ENCODE measurements at regions not wholly inside any gene's neighbourhood (a gene's known extent, or its start where the extent isn't known, plus 50 kb on each side); places are given as distances from the start of the nearest gene placed in this dataset.

- H3K27ac ChIP-seq (ENCODE audit: low read depth, low read length, poor library complexity, severe bottlenecking): no peak overlapping the region
- H3K9me3 ChIP-seq (ENCODE audit: low read depth, low read length, poor library complexity, severe bottlenecking): no peaks in the 10 kb centered on the region
- TF ChIP-seq EZH2 (IDR thresholded peaks at IDR 0.05; ENCODE audit: borderline replicate concordance, low read depth, low read length, poor library complexity, severe bottlenecking): no peak
- TF ChIP-seq, protein P1, sequence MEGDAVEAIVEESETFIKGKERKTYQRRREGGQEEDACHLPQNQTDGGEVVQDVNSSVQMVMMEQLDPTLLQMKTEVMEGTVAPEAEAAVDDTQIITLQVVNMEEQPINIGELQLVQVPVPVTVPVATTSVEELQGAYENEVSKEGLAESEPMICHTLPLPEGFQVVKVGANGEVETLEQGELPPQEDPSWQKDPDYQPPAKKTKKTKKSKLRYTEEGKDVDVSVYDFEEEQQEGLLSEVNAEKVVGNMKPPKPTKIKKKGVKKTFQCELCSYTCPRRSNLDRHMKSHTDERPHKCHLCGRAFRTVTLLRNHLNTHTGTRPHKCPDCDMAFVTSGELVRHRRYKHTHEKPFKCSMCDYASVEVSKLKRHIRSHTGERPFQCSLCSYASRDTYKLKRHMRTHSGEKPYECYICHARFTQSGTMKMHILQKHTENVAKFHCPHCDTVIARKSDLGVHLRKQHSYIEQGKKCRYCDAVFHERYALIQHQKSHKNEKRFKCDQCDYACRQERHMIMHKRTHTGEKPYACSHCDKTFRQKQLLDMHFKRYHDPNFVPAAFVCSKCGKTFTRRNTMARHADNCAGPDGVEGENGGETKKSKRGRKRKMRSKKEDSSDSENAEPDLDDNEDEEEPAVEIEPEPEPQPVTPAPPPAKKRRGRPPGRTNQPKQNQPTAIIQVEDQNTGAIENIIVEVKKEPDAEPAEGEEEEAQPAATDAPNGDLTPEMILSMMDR (conservative IDR thresholded peaks at IDR 0.05; ENCODE audit: low read depth, low read length): no peak
- peaks cover 9% of the 10 kb centered on the region for H3K27me3 ChIP-seq (replicated peaks; ENCODE audit: insufficient read depth, low read depth, low read length, poor library complexity)
- ChIA-PET POLR2A (ENCODE audit: low non-redundant PET) (no interaction called here), CTCF (no interaction called here)
- no peak overlapping the region for H3K4me3 ChIP-seq (ENCODE audit: low read depth, low read length, poor library complexity, severe bottlenecking)
- no peaks in the 10 kb centered on the region for H3K4me1 ChIP-seq (ENCODE audit: insufficient read depth, low read length, poor library complexity, severe bottlenecking)
- no peak for DNase-seq (ENCODE audit: low spot score)
- H3K36me3 ChIP-seq (ENCODE audit: insufficient read depth, low read length, poor library complexity, severe bottlenecking): no peaks in the 10 kb centered on the region
- intact Hi-C loops (cut with micrococcal nuclease; ENCODE audit: unreplicated experiment): no loop called here
- no TSS peak for BruUV-seq (replicated peaks)
Observed at GRCh38 chr12:97288531-97288930, 174.1 kb upstream of the RMST start.

DNA sequence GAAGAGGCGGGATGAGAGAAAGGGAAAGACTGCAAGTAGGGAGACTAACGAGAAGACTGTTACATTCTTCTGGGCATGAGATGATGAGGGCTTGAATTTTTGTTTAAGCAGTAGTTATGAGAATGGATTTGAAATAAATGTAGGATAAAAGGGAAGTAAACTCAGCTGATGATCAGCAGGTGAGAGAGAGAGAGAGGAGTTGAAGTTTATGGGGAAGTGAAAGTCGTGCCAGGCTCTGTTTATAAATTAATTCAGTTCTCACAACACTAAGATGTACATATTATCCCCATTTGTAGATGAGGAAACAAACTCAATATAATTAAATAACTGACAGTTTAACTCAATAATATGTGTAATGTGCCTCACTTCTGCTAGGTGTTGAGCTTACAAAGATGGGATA lies 170.0 kb upstream of the RMST start:
- Histone ChIP-seq H3K36me3 (ENCODE audit: insufficient read depth, low read length, poor library complexity, severe bottlenecking) (no peaks in the 10 kb centered on the region), H3K4me1 (ENCODE audit: insufficient read depth, low read length, poor library complexity, severe bottlenecking) (no peaks in the 10 kb centered on the region), H3K27me3 (replicated peaks; ENCODE audit: insufficient read depth, low read depth, low read length, poor library complexity) (peaks cover 9% of the 10 kb centered on the region), H3K4me3 (ENCODE audit: low read depth, low read length, poor library complexity, severe bottlenecking) (no peak overlapping the region), H3K27ac (ENCODE audit: low read depth, low read length, poor library complexity, severe bottlenecking) (no peak overlapping the region), H3K9me3 (ENCODE audit: low read depth, low read length, poor library complexity, severe bottlenecking) (no peaks in the 10 kb centered on the region)
- intact Hi-C loops (cut with micrococcal nuclease; ENCODE audit: unreplicated experiment): no loop called here
- TF ChIP-seq EZH2 (IDR thresholded peaks at IDR 0.05; ENCODE audit: borderline replicate concordance, low read depth, low read length, poor library complexity, severe bottlenecking): no peak
- TF ChIP-seq, protein P1 (conservative IDR thresholded peaks at IDR 0.05; ENCODE audit: low read depth, low read length): no peak
- BruUV-seq (replicated peaks): no TSS peak
- POLR2A ChIA-PET (ENCODE audit: low non-redundant PET): no interaction called here
- no peak for DNase-seq (ENCODE audit: low spot score)
- CTCF ChIA-PET: no interaction called here

DNA sequence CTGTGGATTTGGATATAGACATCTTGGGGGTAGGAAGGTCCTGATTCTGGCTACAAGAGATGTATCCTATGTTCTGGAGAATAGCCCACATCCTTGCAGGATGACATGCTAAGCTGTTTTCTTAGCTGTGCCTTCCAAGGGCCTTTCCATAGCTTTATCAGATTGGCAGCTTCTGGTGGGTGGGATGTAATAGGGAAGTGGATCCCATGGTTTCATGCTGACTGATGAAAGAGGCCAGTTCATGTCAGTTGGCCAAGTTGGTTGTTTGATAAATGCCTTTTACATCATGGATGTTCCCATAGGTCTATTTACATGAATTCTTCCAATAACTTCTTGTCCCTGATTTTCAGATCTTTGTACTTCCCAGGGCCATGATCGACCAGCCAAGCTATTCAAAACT lies 169.1 kb upstream of the RMST start:
- Histone ChIP-seq H3K36me3 (ENCODE audit: insufficient read depth, low read length, poor library complexity, severe bottlenecking) (no peaks in the 10 kb centered on the region), H3K9me3 (ENCODE audit: low read depth, low read length, poor library complexity, severe bottlenecking) (no peaks in the 10 kb centered on the region), H3K4me1 (ENCODE audit: insufficient read depth, low read length, poor library complexity, severe bottlenecking) (no peaks in the 10 kb centered on the region), H3K27ac (ENCODE audit: low read depth, low read length, poor library complexity, severe bottlenecking) (no peak overlapping the region), H3K27me3 (replicated peaks; ENCODE audit: insufficient read depth, low read depth, low read length, poor library complexity) (peaks cover 9% of the 10 kb centered on the region), H3K4me3 (ENCODE audit: low read depth, low read length, poor library complexity, severe bottlenecking) (no peak overlapping the region)
- intact Hi-C loops (cut with micrococcal nuclease; ENCODE audit: unreplicated experiment): no loop called here
- no peak for DNase-seq (ENCODE audit: low spot score)
- no TSS peak for BruUV-seq (replicated peaks)
- ChIA-PET CTCF (no interaction called here), POLR2A (ENCODE audit: low non-redundant PET) (no interaction called here)
- no peak for TF ChIP-seq EZH2 (IDR thresholded peaks at IDR 0.05; ENCODE audit: borderline replicate concordance, low read depth, low read length, poor library complexity, severe bottlenecking)
- TF ChIP-seq, protein P1 (conservative IDR thresholded peaks at IDR 0.05; ENCODE audit: low read depth, low read length): no peak

Measured in A673 (cell line).